Ishikawa (cell line): ENCODE measurements at regions not wholly inside any gene's neighbourhood (a gene's known extent, or its start where the extent isn't known, plus 50 kb on each side); places are given as distances from the start of the nearest gene placed in this dataset.

Experiments
- CEBPB ChIP-seq: IDR thresholded peaks from 2 replicates; pipeline ENCODE4 v1.6.1; 2012
- EGR1 ChIP-seq: IDR thresholded peaks from 2 replicates; pipeline ENCODE4 v1.6.1; 2012
- EP300 ChIP-seq: IDR thresholded peaks from 2 replicates; pipeline ENCODE4 v1.6.1; 2012; ENCODE audit warnings: borderline replicate concordance
- FOXM1 ChIP-seq: IDR thresholded peaks from 2 replicates; pipeline ENCODE4 v1.6.1; 2012; ENCODE audit warnings: low read depth, borderline replicate concordance
- RAD21 ChIP-seq: IDR thresholded peaks from 2 replicates; pipeline ENCODE4 v1.6.1; 2012; ENCODE audit warnings: low read depth
- TAF1 ChIP-seq: IDR thresholded peaks from 2 replicates; pipeline ENCODE4 v1.6.1; 2012; ENCODE audit warnings: low read depth, mild to moderate bottlenecking
- YY1 ChIP-seq: IDR thresholded peaks from 2 replicates; pipeline ENCODE4 v1.6.1; 2012; ENCODE audit warnings: low read depth
- ZBTB7A ChIP-seq: IDR thresholded peaks from 2 replicates; pipeline ENCODE4 v1.6.1; 2012; ENCODE audit warnings: low read depth
- TF ChIP-seq, protein P1 (sequence below): IDR thresholded peaks from 2 replicates; pipeline ENCODE4 v1.6.1; 2012
- TF ChIP-seq, protein P2 (sequence below): IDR thresholded peaks from 2 replicates; pipeline ENCODE4 v1.6.1; 2012
- TF ChIP-seq, protein P3 (sequence below): IDR thresholded peaks from 2 replicates; pipeline ENCODE4 v1.6.1; 2012; ENCODE audit warnings: low read depth, mild to moderate bottlenecking

DNA sequence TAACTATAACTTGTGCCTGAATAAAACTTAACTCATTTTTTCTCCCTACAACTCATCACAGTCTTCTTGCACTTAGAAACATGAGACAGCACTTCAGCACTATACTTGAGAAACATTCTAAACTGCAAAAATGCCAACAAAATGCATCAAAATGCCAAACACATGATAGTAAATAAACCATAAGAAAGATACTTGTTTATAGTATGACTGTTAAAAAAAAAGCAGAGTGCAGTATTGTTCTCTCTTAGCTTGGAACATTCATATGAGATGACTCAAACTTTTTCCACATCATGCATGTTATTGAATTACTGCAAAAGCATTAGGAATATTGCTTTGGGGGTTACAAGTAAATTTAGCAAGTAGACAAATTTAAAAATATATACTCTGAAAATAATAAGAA is 135.7 kb upstream of the ANXA10 start:
- TF ChIP-seq CEBPB: no peak
- TF ChIP-seq TAF1: no peak
- TF ChIP-seq EGR1: no peak
- no peak for TF ChIP-seq EP300
- no peak for TF ChIP-seq ZBTB7A
- TF ChIP-seq, protein P1, sequence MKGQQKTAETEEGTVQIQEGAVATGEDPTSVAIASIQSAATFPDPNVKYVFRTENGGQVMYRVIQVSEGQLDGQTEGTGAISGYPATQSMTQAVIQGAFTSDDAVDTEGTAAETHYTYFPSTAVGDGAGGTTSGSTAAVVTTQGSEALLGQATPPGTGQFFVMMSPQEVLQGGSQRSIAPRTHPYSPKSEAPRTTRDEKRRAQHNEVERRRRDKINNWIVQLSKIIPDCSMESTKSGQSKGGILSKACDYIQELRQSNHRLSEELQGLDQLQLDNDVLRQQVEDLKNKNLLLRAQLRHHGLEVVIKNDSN: no peak
- TF ChIP-seq, protein P2, sequence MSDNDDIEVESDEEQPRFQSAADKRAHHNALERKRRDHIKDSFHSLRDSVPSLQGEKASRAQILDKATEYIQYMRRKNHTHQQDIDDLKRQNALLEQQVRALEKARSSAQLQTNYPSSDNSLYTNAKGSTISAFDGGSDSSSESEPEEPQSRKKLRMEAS: no peak
- no peak for TF ChIP-seq RAD21
- no peak for TF ChIP-seq FOXM1
- TF ChIP-seq YY1: no peak
- TF ChIP-seq, protein P3, sequence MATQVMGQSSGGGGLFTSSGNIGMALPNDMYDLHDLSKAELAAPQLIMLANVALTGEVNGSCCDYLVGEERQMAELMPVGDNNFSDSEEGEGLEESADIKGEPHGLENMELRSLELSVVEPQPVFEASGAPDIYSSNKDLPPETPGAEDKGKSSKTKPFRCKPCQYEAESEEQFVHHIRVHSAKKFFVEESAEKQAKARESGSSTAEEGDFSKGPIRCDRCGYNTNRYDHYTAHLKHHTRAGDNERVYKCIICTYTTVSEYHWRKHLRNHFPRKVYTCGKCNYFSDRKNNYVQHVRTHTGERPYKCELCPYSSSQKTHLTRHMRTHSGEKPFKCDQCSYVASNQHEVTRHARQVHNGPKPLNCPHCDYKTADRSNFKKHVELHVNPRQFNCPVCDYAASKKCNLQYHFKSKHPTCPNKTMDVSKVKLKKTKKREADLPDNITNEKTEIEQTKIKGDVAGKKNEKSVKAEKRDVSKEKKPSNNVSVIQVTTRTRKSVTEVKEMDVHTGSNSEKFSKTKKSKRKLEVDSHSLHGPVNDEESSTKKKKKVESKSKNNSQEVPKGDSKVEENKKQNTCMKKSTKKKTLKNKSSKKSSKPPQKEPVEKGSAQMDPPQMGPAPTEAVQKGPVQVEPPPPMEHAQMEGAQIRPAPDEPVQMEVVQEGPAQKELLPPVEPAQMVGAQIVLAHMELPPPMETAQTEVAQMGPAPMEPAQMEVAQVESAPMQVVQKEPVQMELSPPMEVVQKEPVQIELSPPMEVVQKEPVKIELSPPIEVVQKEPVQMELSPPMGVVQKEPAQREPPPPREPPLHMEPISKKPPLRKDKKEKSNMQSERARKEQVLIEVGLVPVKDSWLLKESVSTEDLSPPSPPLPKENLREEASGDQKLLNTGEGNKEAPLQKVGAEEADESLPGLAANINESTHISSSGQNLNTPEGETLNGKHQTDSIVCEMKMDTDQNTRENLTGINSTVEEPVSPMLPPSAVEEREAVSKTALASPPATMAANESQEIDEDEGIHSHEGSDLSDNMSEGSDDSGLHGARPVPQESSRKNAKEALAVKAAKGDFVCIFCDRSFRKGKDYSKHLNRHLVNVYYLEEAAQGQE: no peak
